Choroid plexus epithelial cell (primary cell): ENCODE measurements at regions not wholly inside any gene's neighbourhood (a gene's known extent, or its start where the extent isn't known, plus 50 kb on each side); places are given as distances from the start of the nearest gene placed in this dataset.
"Not testable (repeated sequence)": the region's sequence is repeated elsewhere in the genome, so short reads cannot be mapped to it uniquely, and the experiment has no call there.

ENCODE experiments used
- DNase-seq: peaks from one replicate; pipeline ENCODE4 v3.0.0-alpha.2; 2010; ENCODE audit warnings: low read depth
- H3K4me3 ChIP-seq: 2 replicates; pipeline ENCODE4 v1.5.1; 2011; ENCODE audit warnings: low read depth, mild to moderate bottlenecking, control low read depth, low read length, moderate library complexity
- CTCF ChIP-seq: conservative IDR thresholded peaks from 2 replicates; pipeline ENCODE4 v1.5.1; 2011; ENCODE audit warnings: low read depth, mild to moderate bottlenecking, control low read depth, inconsistent platforms, low read length, moderate library complexity

- no peak overlapping the region for H3K4me3 ChIP-seq
- DNase-seq: no peak
- TF ChIP-seq CTCF: no peak
Measured at GRCh38 chr12:84411031-84411430, 501.6 kb downstream of the SLC6A15 start.

GRCh38 chr12:84408936-84409335 lies 503.7 kb downstream of the SLC6A15 start:
- TF ChIP-seq CTCF: no peak
- H3K4me3 ChIP-seq: no peak overlapping the region

GRCh38 chr12:84406720-84407119 lies 505.9 kb downstream of the SLC6A15 start:
- not testable (repeated sequence) for H3K4me3 ChIP-seq, DNase-seq

More at GRCh38 chr12:84408936-84409335, 503.7 kb downstream of the SLC6A15 start:
- peak; percentile 29 for DNase-seq

- no peak for DNase-seq
- no peak for TF ChIP-seq CTCF
- H3K4me3 ChIP-seq: no peak overlapping the region
Measured at GRCh38 chr12:84397846-84398245, 514.8 kb downstream of the SLC6A15 start.

- H3K4me3 ChIP-seq: no peak overlapping the region
- peak; percentile 21 for DNase-seq
- peak; percentile 47 for TF ChIP-seq CTCF
Measured at GRCh38 chr12:84397263-84397662, 515.3 kb downstream of the SLC6A15 start.

GRCh38 chr12:84391176-84391575 lies 521.4 kb downstream of the SLC6A15 start:
- H3K4me3 ChIP-seq, DNase-seq: not testable (repeated sequence)

- no peak overlapping the region for H3K4me3 ChIP-seq
- DNase-seq: no peak
- TF ChIP-seq CTCF: no peak
Measured at GRCh38 chr12:84384384-84384783, 528.2 kb downstream of the SLC6A15 start.

- peak; percentile 82 for DNase-seq
Measured at GRCh38 chr12:84382486-84382885, 530.1 kb downstream of the SLC6A15 start.

GRCh38 chr12:84376320-84376719 lies 536.3 kb downstream of the SLC6A15 start:
- TF ChIP-seq CTCF: no peak
- H3K4me3 ChIP-seq: no peak overlapping the region

More at GRCh38 chr12:84382486-84382885, 530.1 kb downstream of the SLC6A15 start:
- H3K4me3 ChIP-seq: not testable (repeated sequence)

More at GRCh38 chr12:84376320-84376719, 536.3 kb downstream of the SLC6A15 start:
- DNase-seq: no peak
